ENCODE measurements at regions not wholly inside any gene's neighbourhood (a gene's known extent, or its start where the extent isn't known, plus 50 kb on each side); places are given as distances from the start of the nearest gene placed in this dataset.

DNA sequence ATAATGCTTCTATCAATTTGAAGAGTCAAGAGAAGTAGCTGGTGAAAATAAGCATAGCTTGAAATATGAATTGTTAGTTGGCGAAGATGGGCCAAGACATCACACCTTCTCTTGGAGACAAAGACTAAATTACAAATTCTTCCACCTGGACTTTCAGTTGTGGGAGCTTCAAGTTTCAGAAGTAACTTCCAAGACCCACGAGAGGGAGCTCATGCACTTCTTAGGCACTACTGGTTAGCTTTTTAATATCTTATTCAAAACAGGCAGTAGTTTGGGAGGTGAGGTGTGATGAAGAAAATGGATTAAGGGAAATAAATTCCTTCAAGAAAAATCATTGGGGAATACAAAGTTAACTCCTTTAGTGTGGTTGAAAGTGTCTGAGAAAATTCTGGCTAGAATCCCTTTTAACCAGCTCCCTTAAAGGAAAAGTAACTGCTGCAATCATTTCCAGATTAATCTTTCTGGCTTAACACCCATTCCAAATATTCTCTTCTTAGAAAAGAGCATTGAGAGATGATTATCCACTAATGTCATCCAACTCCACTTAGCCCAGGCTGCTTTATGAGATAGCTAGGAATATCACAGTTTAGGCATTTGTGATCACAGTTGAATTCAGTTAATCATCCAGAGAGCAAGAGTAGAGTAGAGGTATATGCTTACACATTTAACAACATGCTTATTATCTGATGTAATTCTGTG is 139.5 kb upstream of the DMRTA1 start:
- peak; percentile 19 for DNase-seq

DNA sequence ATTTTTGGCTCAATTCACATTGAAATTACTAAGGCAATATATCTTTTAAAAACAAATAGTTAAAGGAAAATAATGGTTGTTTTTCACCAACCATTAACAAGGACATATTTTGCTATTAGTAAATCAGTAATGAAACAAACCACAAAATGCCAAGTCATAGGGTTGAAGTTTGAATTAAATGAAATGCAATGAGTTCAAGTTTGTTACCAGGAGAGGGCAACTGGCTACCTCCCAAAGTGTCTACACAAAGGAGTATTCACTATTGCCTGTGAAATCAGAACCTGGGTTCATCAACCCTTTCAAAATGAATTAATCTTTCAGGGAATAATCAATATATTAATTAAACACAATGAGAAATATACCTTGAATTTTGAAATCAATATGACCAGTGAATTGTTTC is 138.4 kb upstream of the DMRTA1 start:
- DNase-seq = no peak

DNA sequence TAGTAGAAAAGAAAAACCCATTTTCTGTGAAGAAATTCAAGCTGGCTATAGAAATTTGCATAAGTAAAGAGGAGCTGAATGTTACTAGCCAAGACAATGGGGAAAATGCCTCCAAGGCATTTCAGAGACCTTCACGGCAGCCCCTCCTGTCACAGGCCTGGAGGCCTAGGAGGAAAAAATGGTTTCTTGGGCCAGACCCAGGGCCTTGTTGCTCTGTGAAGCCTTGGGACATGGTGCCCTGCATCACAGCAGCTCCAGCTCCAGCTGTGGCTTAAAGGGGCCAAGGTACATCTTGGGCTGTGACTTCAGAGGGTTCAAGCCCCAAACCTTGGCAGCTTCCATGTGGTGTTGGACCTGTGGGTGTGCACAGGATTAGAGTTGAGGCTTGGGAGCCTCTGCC is 130.0 kb upstream of the DMRTA1 start:
- DNase-seq = no peak

DNA sequence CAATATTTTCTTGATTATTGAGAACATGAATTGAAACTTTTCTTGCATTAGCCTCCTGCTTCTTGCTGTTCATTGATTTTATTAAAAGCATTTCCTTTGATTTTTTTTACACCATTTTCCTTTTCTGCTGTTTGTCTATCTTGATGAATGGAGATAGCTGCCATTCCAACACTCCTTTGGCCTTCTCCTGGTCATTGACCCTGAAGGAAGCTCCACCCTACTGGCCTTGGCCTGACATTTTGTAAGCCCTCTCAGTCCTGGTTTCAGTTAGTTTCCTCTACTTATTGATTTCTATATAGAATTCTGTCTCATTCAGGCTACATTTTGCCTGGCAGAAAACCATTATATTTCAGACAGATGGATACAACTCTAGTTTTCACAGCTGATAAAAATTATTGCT is 115.1 kb upstream of the DMRTA1 start:
- DNase-seq = no peak

DNA sequence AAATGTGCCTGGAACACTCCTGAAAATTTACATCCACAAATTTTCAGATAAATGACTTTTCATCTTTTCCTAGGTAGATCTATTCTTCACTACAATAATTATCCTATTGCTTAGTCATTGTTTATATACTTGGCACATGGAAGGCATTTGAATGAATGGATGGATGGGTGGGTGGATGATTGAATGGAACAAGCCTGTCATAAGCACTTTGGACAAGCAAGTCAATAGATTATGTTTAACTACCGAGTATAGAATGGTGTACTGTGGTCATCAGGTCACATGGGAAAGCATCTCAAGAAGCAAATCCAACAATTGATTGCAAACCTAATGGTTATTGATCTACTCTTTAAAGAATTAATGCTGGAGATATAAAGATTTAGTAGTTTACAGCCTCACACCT is 114.4 kb upstream of the DMRTA1 start:
- DNase-seq = no peak

DNA sequence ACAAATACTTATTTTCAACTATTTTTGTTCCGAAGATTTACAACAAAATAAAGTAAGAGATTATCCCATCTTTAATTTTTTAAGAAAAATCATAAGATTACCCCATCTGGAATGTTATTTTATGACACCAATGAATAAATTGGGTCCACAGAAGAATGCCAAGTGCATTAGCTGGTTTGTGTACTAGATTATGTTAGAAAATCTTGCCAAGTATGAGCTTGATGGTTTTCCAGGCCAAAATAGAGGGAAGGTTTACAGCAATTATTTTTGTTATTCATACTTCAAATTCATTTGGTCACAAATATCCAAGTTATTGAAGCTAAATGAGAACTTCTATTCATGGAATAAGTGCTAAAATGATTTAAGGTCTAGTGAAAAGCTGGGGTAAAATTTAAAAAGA is 109.4 kb upstream of the DMRTA1 start:
- no peak for DNase-seq

DNA sequence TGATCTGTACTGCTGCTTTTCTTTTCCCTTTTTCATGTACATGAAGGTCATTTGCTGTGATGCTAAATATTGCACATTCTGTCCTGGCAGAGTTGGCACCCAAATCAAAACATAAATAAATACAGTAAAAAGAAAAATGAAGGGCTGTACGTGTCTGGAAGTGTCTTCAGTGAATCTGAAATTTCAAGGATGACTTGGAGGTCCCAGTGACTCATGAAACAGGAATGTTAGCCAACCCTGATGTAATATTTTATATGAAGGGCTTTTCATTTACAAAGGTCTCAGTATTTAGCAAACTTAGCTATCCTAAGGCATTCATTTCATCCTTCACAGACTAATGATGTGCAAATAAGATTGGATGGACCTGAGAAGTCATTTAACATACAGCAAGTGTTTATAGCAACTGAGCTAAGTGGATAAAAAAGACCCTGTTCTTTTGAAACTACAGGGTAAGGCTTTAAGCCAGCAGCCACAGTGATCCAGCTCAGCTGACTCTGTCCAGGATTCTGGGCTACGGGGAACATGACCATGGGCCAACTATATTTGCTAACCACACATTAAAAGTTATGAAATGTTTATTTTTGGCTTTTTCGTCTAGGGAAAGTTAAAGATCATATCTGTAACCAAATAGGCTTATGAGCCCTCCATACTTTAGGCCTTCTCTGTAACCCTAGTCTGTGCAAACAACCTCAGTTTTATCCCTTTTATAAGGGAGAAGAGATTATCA is 104.0 kb upstream of the DMRTA1 start:
- DNase-seq = no peak

DNA sequence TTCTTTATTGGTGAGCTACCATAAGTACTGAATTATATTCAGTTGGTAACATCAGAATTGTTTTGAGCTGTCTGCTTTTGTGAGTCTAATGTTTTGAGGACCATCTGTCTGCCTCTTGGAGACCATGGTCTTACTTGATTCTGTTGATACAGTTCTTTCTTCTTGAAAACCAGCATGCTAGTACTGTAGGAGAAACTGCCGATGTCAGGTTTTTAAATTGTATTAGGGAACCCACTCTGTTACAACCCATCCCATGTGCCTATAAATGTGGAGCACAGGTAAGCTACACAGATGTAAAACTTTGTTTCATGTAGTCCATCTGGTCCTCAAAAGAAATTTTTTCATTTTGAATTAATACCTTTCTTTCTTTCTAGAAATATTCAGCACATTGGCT is 103.4 kb upstream of the DMRTA1 start:
- DNase-seq = no peak

DNA sequence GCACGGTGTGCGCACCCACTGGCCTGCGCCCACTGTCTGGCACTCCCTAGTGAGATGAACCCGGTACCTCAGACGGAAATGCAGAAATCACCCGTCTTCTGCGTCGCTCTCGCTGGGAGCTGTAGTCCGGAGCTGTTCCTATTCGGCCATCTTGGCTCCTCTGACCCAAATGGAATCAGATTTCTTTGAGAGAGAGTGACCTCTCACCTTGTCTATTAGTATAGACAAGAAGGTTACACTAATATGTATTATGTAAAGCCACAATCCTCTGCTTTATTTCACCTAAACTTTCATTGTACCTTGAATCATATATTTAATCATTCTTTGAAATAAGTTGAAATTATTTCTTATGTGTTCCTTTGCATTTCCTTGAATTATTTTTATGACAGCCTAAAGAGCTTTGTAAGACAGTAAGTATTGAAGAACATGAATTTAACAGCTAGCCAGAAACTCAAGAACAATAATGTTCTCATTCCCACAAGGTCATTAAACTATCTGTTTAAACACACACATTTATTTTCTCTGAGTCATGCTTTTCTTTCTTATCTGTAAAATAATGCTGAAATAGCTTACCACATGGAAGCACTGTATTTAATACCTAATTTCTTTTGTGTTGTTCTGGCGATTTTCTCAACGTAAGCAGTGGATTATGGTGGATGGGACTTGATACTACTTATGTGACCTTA is 91.8 kb upstream of the DMRTA1 start:
- no peak for DNase-seq

DNA sequence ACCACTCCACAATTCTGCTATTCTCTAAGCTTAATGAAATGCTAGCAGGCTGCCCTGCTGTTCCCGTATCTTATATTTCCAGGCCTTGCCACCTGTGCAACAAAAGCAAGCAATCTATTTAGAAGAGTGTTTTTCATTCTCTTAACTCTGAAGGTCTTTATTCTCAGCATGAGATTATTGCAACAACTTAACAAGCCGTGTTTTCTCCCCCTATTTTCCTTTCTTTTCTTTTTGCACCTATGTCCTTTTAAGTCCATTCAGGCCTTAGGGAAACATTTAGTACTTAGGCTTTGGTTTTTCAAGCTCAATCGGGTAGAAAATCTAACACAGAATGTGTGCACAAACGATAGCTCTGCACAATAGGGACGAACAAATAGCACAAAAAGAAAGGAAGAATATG is 89.6 kb upstream of the DMRTA1 start:
- no peak for DNase-seq

DNA sequence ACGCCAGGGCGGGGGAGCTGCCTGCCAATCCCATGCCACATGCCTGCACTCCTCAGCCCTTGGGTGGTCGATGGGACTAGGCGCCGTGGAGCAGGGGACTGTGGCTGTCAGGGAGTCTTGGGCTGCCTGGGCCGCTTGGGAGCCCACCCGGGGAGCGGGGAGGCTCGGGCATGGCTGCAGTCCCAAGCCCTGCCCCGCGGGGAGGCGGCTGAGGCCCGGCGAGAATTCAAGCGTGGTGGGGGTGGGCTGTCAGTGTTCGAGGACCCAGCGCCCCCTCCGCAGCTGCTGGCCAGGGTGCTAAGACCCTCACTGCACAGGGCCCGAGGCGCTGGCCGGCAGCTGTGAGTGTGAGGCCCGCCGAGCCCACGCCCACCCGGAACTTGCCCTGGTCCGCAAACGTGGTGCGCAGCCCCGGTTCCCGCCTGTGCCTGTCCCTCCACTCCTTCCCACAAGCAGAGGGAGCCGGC is 83.2 kb upstream of the DMRTA1 start:
- DNase-seq = no peak

DNA sequence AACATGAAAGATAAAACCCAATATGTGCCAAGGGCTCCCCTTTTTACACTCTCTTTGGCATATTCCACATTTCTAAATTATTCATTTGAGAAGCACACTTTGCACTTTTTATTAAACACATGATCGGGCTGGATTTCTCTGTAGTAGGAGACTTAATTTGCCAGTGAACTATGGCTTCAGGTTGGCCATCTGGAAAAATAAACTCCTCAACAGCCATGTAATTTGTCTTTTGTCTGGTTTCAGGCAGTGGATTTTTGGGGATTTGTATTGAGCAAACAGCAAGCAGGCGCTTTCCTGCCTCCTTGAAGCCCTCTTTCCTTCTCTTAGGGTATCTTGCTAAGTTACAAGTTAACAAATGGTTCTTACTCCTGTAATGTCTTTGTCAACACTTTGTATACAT is 73.0 kb upstream of the DMRTA1 start:
- DNase-seq = no peak

DNA sequence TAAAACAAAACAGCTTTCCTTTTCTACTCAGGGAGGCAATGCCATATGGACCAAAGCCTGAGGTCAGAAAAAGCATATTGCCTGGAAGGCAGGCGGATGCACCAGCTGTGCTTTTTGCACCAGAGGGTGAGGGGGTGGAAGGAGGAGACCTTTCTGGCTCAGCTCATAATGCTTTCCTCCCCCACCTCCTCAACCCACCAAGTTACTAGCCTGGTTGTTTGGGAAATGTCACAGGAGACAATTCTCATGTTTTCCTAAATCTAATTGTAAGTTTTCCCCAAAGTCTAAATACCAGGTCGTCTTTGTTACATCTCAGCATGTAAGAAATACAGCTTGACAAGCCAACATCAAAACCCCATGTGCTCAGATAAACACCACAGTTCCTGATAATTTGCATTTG is 72.6 kb upstream of the DMRTA1 start:
- no peak for DNase-seq

DNA sequence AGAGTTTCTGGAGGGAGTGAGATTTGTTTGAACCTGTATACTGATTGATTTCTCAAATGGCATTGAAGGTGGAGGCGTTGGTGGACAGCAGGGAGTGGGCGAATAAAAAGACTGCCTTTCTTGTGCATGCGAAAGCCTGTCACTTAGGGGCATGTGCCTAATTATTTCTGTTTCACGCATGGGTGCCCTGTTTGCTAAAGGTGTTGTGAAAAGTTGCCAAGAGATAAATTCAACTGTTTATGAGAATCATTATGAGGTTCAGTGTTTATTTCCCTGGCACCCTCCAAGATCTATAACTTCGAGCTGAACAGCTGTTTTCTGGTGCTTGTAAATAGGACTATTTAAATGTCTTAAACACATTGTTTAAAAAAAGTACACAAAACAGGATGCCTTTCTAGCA is 67.4 kb upstream of the DMRTA1 start:
- no peak for DNase-seq

DNA sequence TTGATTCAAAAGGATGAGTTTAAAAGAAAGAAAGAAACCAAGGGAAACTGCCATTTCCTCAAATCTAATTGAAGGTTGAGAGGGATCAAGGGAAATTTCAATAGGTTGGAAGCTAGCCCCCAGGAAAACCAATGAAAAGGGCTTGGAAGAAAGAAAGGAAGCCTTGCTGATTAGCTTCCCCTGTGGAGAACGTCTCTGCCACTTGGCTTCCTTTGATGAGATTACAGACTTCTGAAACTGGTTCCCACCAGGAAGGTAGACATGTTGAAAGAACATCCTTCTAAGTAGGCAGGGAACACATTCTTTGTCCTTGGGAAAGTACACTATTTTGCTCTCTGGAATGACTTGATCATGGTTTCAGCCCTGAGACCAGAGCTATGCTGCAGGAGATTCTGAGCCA is 65.5 kb upstream of the DMRTA1 start:
- no peak for DNase-seq

DNA sequence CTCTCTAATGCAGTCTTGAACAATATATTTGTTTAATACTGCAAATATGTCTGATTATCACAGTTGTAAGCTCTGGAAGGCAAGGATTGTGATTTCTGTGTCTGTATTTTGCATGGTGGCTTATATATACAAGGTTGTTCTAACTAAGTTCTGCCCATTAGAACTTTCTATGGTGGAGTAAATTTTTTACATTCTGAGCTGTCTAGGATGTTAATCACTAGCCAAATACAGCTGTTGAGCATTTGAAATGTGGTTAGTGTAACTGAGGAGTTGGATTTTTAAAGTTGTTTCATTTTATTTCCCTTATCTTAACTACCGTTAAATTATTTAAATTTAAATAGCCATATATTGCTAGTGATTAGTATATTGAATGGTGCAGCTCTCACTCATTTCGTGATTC is 64.3 kb upstream of the DMRTA1 start:
- DNase-seq = no peak

DNA sequence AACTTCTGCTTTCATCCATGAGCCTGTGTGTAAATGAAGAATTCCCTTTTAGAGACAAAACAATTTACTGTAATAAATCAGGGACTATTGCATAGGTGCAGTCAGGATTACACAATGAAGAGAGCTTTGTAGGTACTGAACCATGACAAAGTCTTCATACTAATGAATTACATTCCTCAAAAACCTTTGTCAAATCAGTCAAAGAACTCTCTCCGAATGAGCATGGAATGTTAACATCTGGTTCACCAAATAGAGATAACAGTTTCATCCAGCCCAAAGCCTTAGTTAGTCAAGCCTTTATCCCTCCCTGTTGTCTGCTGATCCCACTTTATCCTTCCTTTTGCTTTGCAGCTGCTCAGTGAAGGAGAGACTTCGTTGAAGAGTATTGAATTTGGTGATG is 62.9 kb upstream of the DMRTA1 start:
- DNase-seq = no peak

DNA sequence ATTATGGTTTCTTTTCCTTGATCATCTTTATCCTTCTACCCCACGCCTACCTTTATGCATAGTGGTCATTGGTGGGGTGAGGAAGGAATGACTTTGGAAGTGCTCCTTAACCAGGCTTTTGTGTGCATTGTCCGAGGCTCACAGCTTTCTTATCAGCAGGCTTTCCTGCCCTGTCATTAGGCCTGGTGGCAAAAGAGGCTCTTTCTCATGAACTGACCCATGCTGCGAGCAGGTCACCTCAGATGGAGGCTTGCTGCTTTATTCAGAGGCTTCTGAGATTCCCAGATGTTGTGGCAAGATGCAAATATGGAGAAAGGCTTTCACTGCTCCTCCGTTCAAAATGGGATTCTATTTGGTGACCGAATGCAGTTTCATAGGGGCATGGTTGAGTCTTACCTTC is 57.4 kb upstream of the DMRTA1 start:
- DNase-seq = no peak

DNA sequence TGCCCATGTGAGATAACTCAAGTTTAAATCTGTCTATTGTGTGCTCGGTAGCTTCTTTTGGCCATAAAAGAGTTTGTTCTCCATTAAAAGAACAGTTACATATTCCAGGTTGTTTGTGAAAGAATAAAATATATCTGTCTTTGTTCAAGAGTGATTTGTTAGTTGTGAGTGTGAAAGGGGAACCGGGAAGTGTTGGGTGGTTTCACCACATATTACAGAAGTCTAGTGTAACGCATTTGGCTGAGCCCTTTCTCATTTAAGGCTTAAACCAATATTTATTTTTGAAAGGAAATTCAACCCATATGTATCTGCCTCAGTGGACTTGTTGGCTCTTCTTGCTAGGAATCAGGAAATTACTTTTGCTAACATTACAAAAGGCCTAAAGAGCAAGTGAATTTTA is 54.1 kb upstream of the DMRTA1 start:
- DNase-seq = no peak

DNA sequence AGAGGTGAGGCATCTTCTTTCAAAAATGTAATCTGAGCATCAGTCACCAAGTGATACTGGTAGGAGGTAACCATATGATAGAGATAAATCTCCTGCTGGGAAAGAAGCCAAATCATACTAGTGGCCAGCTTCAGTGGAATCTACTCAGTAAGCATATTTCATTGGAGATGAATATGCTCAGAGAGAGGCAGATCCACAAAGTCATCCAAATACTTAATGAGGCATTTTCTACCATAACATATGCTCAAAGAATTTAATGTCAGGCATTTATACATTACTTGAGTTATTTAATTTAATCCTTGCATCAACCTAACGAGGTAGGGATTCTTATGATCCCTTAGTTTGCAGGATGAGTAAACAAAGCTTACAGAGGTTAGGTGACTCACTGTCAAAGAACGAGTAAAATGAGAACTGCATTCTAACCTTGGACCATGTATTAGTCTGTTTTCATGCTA is 50.9 kb upstream of the DMRTA1 start:
- no peak for DNase-seq
